Urothelium cell line (cell line): ENCODE measurements at regions not wholly inside any gene's neighbourhood (a gene's known extent, or its start where the extent isn't known, plus 50 kb on each side); places are given as distances from the start of the nearest gene placed in this dataset.

Experiments
- DNase-seq: peaks from one replicate; pipeline ENCODE4 v3.0.0; 2011; ENCODE audit warnings: low spot score, mixed read lengths
- FAIRE-seq: peaks from 2 replicates; lab custom pipeline; 2011; peaks lifted over from hg19 to GRCh38; lab: Jason Lieb, UNC

DNA sequence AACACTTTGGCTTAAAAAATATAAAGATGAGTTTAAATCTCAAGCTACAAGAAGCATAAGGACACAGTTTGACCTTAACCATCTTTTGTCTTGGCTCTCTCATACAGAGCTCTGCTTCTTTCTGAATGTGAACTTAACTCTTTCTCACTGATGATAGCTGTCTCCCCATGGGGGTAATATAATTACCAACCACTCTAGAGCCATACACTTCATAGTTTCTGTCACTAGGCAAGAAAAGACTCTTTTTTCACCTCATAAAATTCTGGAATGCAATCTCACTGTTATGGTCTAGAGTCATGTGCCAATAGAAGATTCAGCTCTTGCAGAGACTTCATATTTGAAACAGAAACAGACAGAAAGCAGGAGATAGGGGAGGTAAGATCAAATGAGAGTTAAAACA, 481.7 kb upstream of the AGA start:
- no peak for FAIRE-seq

GRCh38 chr4:177937041-177937440, 494.8 kb upstream of the AGA start:
- FAIRE-seq (no peak), DNase-seq (no peak)

More for the DNA sequence above, 481.7 kb upstream of the AGA start:
- no peak for DNase-seq

DNA sequence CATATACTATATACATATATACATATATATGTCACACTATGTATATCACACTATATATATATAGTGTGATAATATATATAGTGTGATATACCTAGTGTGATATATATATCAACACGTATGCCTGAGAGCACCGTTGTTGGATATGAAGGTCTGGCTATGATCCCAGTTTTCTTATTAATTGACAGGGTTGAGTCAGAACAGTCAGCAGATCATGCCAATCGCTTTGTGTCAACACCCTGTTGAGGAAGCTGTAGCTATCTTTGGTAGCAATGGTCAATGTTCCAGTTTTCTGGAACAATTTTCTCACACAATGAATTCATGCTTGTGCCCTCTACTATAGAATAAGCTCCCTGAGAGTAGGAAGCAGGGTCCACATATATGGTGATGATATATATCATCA, 496.0 kb upstream of the AGA start:
- DNase-seq = no peak
- FAIRE-seq = no peak

- DNase-seq (no peak), FAIRE-seq (no peak)
Measured at GRCh38 chr4:177945268-177945667, 503.0 kb upstream of the AGA start.

- FAIRE-seq (no peak), DNase-seq (no peak)
Measured at GRCh38 chr4:177947607-177948006, 505.4 kb upstream of the AGA start.

DNA sequence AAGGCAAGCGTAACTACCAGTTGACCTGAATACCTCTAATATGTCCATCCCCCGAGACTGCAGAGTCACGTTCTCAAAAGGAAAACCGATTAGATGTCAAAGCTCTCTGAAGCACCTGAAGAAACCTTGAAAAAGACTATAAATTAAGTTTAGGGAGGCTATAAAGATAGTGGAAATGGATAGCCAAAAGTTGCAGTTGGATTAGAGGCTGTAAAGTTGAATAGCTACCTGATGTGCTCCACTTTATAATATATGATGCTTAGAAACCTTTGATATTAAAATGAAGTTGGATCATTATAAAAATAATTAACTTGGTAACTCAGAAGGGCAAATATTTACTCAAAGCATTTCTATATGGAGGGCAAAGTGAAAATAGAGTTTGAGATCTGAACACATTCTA, 506.6 kb upstream of the AGA start:
- FAIRE-seq (no peak), DNase-seq (no peak)

GRCh38 chr4:177951026-177951425, 508.8 kb upstream of the AGA start:
- DNase-seq (no peak), FAIRE-seq (no peak)

- FAIRE-seq = no peak
Measured at GRCh38 chr4:177952723-177953122, 510.5 kb upstream of the AGA start.

GRCh38 chr4:177957596-177958360, 515.5 kb upstream of the AGA start:
- no peak for FAIRE-seq

More at GRCh38 chr4:177952723-177953122, 510.5 kb upstream of the AGA start:
- no peak for DNase-seq

DNA sequence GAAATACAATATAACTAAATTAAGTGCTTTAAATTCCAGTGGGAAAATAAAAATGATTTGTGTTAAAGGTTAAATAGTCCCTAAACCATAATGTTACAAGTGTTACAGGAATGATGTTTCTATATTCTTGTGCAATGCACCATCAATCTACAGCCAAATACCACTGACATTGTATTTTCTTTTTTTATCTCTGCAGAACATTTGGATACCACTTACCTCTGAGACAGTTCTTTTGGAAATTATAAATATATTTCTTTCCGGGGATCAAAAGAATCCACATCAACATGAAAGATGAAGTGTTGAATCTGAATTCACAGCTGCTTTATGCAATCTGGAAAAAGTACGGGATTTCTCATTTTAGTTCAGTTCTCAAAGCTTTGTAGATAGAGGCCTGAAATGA, 518.3 kb upstream of the AGA start:
- DNase-seq (no peak), FAIRE-seq (no peak)

More at GRCh38 chr4:177957596-177958360, 515.5 kb upstream of the AGA start:
- no peak for DNase-seq

DNA sequence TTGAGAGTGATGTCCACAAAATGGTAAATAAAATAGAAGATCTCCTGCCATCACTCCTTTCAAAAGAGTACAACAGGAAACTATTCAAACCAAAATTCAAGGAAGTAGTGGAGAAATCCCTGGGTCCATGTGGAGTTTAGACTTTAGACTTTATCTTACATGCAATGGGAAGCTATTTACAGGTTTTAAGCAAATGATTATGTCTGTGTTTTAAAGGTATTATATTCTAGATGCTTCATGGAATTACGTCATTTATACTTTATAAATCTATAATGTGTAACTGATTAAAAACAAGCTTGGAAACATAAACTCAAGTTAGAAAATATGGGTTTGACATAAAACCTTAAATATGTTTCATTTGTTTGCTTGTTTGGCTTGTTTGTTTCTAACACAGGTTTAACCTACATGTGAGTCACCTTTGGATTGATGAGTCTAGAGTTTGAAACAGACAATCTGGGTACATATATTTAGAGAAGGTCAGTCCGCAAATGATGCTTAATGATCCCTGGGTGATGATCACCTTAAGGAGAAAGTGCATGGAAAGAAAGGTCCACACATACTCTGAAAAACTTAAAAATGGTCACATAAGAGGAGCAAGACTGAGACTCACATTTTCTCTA, 519.6 kb upstream of the AGA start:
- DNase-seq = no peak
- FAIRE-seq = no peak

GRCh38 chr4:177964061-177964460, 521.8 kb upstream of the AGA start:
- no peak for DNase-seq
- FAIRE-seq = no peak

- FAIRE-seq (no peak), DNase-seq (no peak)
Measured at GRCh38 chr4:177964693-177965168, 522.5 kb upstream of the AGA start.

DNA sequence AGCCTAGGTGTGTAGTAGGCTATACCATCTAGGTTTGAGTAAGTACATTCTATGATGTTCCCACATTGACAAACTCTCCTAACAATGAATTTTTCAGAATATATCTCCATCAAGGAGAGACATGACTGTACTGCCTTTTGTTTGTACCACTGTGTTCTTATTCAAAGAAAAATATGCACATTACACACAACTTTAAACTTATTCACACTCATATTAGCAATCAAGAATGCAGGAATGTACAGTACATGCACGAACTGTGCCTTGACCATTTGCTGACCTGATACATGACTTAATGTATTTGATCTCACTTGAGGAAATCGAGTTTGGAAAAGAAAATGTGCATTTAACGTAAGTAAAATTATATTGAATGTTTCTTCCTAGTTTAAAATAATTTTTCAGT, 525.1 kb upstream of the AGA start:
- no peak for DNase-seq
- no peak for FAIRE-seq

GRCh38 chr4:177968817-177969442, 526.7 kb upstream of the AGA start:
- no peak for DNase-seq
- no peak for FAIRE-seq

GRCh38 chr4:177974461-177974860, 532.2 kb upstream of the AGA start:
- no peak for FAIRE-seq
- DNase-seq = no peak

- FAIRE-seq (no peak), DNase-seq (no peak)
Measured at GRCh38 chr4:177975315-177975987, 533.2 kb upstream of the AGA start.

DNA sequence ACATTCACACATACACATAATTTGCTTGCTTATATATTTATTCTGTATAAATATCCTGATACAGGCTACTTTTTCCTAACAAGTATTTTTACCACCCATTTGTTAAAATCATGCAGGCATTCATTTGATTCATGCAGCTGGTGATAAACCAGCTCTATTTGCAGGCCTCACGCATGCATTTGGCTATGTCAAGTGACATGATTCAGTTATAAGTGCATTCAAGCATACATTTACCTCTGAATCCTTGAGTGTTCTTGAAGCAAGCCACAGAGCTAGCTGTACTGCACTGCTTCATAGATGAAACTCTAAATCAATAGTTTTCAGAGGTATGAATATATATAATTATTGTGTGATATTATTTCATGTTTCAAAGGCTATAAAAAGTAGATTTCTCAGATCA, 544.0 kb upstream of the AGA start:
- DNase-seq (no peak), FAIRE-seq (no peak)

- no peak for DNase-seq
- FAIRE-seq = no peak
Measured at GRCh38 chr4:177987896-177988295, 545.7 kb upstream of the AGA start.

DNA sequence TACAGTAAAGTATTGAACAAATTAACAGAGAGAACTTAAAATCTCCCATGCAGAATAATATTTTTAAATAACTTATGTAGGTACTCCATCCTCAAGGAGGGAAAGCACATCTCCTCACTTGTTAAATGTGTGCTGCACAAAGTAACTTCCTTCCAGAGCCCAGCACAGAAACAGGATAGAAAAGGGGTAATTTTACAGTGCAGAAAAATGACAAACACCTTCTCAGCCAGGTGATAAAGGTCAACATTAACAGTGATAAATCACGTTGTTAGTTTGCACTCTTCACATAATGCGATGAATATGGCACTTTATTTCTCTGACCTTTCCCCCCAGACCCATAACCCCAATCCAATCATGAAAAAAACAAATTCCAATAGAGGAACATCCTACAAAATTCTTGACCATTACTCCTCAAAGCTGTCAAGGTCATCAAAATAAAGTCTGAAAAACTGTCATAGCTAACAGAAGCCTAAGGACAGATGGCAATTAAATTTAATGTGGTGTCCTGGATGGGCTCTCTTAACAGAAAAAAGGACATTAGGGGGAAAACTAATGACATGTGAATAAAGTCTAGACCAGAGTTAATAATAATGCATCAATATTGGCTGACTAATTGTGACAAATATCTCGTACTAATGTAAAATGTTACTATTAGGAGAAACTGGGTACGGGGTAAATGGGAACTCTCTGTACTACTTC, 547.4 kb upstream of the AGA start:
- DNase-seq (no peak), FAIRE-seq (no peak)
